ENCODE measurements at regions not wholly inside any gene's neighbourhood (a gene's known extent, or its start where the extent isn't known, plus 50 kb on each side); places are given as distances from the start of the nearest gene placed in this dataset.
"Not testable (repeated sequence)": the region's sequence is repeated elsewhere in the genome, so short reads cannot be mapped to it uniquely, and the experiment has no call there.

DNA sequence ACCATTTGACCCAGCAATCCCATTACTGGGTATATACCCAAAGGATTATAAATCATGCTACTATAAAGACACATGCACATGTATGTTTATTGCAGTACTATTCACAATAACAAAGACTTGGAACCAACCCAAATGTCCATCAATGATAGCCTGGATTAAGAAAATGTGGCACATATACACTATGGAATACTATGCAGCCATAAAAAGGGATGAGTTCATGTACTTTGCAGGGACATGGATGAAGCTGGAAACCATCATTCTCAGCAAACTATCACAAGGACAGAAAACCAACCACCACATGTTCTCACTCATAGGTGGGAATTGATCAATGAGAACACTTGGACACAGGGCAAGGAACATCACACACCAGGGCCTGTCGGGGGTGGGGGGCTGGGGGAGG lies 171.7 kb upstream of the POGK start:
- TF ChIP-seq, protein P1, sequence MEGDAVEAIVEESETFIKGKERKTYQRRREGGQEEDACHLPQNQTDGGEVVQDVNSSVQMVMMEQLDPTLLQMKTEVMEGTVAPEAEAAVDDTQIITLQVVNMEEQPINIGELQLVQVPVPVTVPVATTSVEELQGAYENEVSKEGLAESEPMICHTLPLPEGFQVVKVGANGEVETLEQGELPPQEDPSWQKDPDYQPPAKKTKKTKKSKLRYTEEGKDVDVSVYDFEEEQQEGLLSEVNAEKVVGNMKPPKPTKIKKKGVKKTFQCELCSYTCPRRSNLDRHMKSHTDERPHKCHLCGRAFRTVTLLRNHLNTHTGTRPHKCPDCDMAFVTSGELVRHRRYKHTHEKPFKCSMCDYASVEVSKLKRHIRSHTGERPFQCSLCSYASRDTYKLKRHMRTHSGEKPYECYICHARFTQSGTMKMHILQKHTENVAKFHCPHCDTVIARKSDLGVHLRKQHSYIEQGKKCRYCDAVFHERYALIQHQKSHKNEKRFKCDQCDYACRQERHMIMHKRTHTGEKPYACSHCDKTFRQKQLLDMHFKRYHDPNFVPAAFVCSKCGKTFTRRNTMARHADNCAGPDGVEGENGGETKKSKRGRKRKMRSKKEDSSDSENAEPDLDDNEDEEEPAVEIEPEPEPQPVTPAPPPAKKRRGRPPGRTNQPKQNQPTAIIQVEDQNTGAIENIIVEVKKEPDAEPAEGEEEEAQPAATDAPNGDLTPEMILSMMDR (IDR thresholded peaks at IDR 0.05; ENCODE audit: extremely low read depth in 1 of 2, insufficient read depth in 1 of 2, low read depth in 1 of 2, low read length in 2 of 2), result not testable (repeated sequence)
- TF ChIP-seq POLR2A (IDR thresholded peaks at IDR 0.05; ENCODE audit: low read depth, low read length), result not testable (repeated sequence)

Measured in endothelial cell of umbilical vein (primary cell).